ENCODE measurements at regions not wholly inside any gene's neighbourhood (a gene's known extent, or its start where the extent isn't known, plus 50 kb on each side); places are given as distances from the start of the nearest gene placed in this dataset.
"Not testable (repeated sequence)": the region's sequence is repeated elsewhere in the genome, so short reads cannot be mapped to it uniquely, and the experiment has no call there.

DNA sequence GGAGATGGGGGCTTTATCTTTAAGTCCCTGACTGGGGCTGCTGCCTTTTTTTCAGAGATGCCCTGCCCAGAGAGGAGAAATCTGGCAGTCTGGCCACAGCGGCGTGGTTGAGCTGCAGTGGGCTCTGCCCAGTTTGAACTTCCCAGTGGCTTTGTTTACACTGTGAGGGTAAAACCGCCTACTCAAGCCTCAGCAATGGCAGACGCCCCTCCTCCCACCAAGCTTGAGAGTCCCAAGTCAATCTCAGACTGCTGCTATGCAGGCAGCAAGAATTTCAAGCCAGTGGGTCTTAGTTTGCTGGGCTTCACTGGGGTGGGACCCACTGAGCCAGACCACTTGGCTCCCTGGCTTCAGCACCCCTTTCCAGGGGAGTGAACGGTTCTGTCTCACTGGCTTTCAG lies 76.4 kb upstream of the DNAJC1 start:
- not testable (repeated sequence) for DNase-seq (ENCODE audit: low spot score)

- no peak for DNase-seq (ENCODE audit: low spot score)
Measured at GRCh38 chr10:22071332-22071731, 67.8 kb upstream of the DNAJC1 start.

- no peak for DNase-seq (ENCODE audit: low spot score)
Measured at GRCh38 chr10:22067091-22067490, 63.6 kb upstream of the DNAJC1 start.

GRCh38 chr10:22060984-22061383 lies 57.5 kb upstream of the DNAJC1 start:
- not testable (repeated sequence) for DNase-seq (ENCODE audit: low spot score)

GRCh38 chr10:22058201-22058600 lies 54.7 kb upstream of the DNAJC1 start:
- DNase-seq (ENCODE audit: low spot score) = no peak

DNA sequence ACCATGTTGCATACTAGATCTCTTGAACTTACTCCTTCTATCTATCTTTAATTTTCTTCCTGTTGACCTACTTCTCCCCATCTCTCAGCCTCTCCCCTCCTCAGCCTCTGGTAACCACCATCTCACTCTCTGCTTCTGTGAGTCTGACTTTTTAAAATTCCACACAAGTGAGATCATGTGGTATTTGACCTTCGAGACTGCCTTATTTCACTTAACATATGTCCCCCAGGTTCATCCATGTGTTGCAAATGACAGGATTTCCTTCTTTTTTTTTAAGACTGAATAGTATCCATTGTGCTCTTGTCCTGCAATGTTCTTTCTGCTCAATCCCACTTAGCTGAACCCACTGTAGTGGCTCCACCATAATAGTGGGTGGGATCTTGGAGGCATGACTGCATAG lies 51.4 kb upstream of the DNAJC1 start:
- no peak for DNase-seq (ENCODE audit: low spot score)

All from RKO (cell line).